Endothelial cell of umbilical vein (primary cell): ENCODE measurements at regions not wholly inside any gene's neighbourhood (a gene's known extent, or its start where the extent isn't known, plus 50 kb on each side); places are given as distances from the start of the nearest gene placed in this dataset.

Experiments
- BruUV-seq: library from RNA; stranded (reverse); fragments of 400-500 nt; replicated peaks from 2 replicates; lab custom pipeline; 2021; lab: Mats Ljungman, UMichigan
- CTCF ChIA-PET: fragments of 300-600, 350-600 bp; sonication (Branson Sonifier 250); formaldehyde crosslinking; loops from one replicate; lab custom pipeline; 2021; ENCODE audit warnings: antibody characterized with exemption, inconsistent platforms; lab: Charles Lee
- POLR2A ChIA-PET: fragments of 300-600, 350-600 bp; sonication (Branson Sonifier 250); formaldehyde crosslinking; loops from one replicate; lab custom pipeline; 2021; ENCODE audit warnings: antibody characterized with exemption, inconsistent platforms; lab: Charles Lee
- DNase-seq: peaks from one replicate; pipeline ENCODE4 v3.0.0-alpha.2; 2011; ENCODE audit warnings: low read depth, low spot score
- FAIRE-seq: peaks from 2 replicates; lab custom pipeline; 2011; peaks lifted over from hg19 to GRCh38; lab: Jason Lieb, UNC
- H2AFZ ChIP-seq: 2 replicates; pipeline ENCODE4 v1.6.0; 2012; ENCODE audit warnings: low read depth, low read length, control low read depth, inconsistent platforms
- H3K27ac ChIP-seq: 2 replicates; pipeline ENCODE4 v1.5.1; 2011; ENCODE audit warnings: low read depth, mild to moderate bottlenecking, control low read depth, low read length, moderate library complexity; ENCODE audit not compliant: insufficient read depth
- H3K27me3 ChIP-seq, 2 experiments: 2 replicates each; pipeline versions ENCODE4 v1.6.0 to v1.6.1; 2011; ENCODE audit warnings: low read length in 2 of 2, mixed read lengths in 1 of 2; ENCODE audit not compliant: control insufficient read depth in 2 of 2, insufficient read depth in 2 of 2
- H3K36me3 ChIP-seq, 2 experiments: 2 replicates in 1 of 2; 3 replicates in 1 of 2; pipeline ENCODE4 v1.5.1; 2011; ENCODE audit warnings: low read length in 2 of 2, mild to moderate bottlenecking in 1 of 2, moderate library complexity in 1 of 2; ENCODE audit not compliant: control insufficient read depth in 2 of 2, insufficient read depth in 2 of 2; ENCODE audit errors: extremely low read depth in 1 of 2
- H3K4me1 ChIP-seq: 3 replicates; pipeline ENCODE4 v1.5.1; 2011; ENCODE audit warnings: mild to moderate bottlenecking, low read length; ENCODE audit not compliant: control insufficient read depth, insufficient read depth; ENCODE audit errors: extremely low read depth
- H3K4me2 ChIP-seq: 2 replicates; pipeline ENCODE4 v1.6.1; 2011; ENCODE audit warnings: low read length, control low read depth, mixed read lengths; ENCODE audit not compliant: insufficient read depth
- H3K4me3 ChIP-seq, 3 experiments: fragments of 200-600 bp in 1 of 3; sonication (generic), shearing (Covaris generic) in 1 of 3; replicated peaks in 1 of 3; 2 replicates each; pipeline ENCODE4 v1.5.1; 2011 to 2016; ENCODE audit warnings: control low read depth in 3 of 3, low read length in 3 of 3, mild to moderate bottlenecking in 2 of 3, inconsistent platforms in 1 of 3, low read depth in 1 of 3, moderate library complexity in 1 of 3; ENCODE audit not compliant: insufficient read depth in 1 of 3
- H3K79me2 ChIP-seq: 2 replicates; pipeline ENCODE4 v1.6.0; 2012; ENCODE audit warnings: low read length, inconsistent platforms; ENCODE audit not compliant: control insufficient read depth, insufficient read depth
- H3K9ac ChIP-seq: replicated peaks from 2 replicates; pipeline ENCODE3; 2011; ENCODE audit warnings: low read length, control low read depth; ENCODE audit not compliant: insufficient read depth; ENCODE audit errors: extremely low read depth
- H3K9me1 ChIP-seq: replicated peaks from 3 replicates; pipeline ENCODE4 v1.6.0; 2011; ENCODE audit warnings: mild to moderate bottlenecking, low read length; ENCODE audit not compliant: control insufficient read depth, insufficient read depth; ENCODE audit errors: extremely low read depth
- H3K9me3 ChIP-seq: replicated peaks from 2 replicates; pipeline ENCODE4 v1.5.1; 2012; ENCODE audit warnings: low read length, inconsistent platforms; ENCODE audit not compliant: control insufficient read depth, insufficient read depth
- H4K20me1 ChIP-seq: replicated peaks from 2 replicates; pipeline ENCODE3; 2011; ENCODE audit warnings: mild to moderate bottlenecking, low read length; ENCODE audit not compliant: control insufficient read depth, insufficient read depth; ENCODE audit errors: extremely low read depth
- EZH2 ChIP-seq: IDR thresholded peaks from 2 replicates; pipeline ENCODE4 v1.6.1; 2012; ENCODE audit warnings: borderline replicate concordance, low read depth, mild to moderate bottlenecking, moderate library complexity, low read length, inconsistent platforms; ENCODE audit not compliant: severe bottlenecking
- FOS ChIP-seq: IDR thresholded peaks from 2 replicates; pipeline ENCODE4 v1.6.1; 2011; ENCODE audit warnings: mild to moderate bottlenecking, low read length, moderate library complexity, borderline replicate concordance; ENCODE audit not compliant: insufficient read depth
- GATA2 ChIP-seq: IDR thresholded peaks from 2 replicates; pipeline ENCODE4 v1.7.0; 2011; ENCODE audit warnings: low read depth, mild to moderate bottlenecking, moderate library complexity, mixed read lengths, low read length; ENCODE audit not compliant: insufficient read length, insufficient read depth
- JUN ChIP-seq: IDR thresholded peaks from 2 replicates; pipeline ENCODE4 v1.6.1; 2011; ENCODE audit warnings: borderline replicate concordance, low read depth; ENCODE audit not compliant: insufficient read length, insufficient read depth
- MYC ChIP-seq: IDR thresholded peaks from one replicate; pipeline ENCODE4 v1.6.1; 2011; ENCODE audit warnings: mild to moderate bottlenecking, low read depth, low read length
- POLR2AphosphoS5 ChIP-seq: IDR thresholded peaks from 2 replicates; pipeline ENCODE4 v1.6.1; 2012; ENCODE audit warnings: low read depth, mild to moderate bottlenecking, control low read depth, low read length, moderate library complexity; ENCODE audit not compliant: insufficient read depth
- dilution Hi-C: fragments of 300-500 bp; cut with MboI; formaldehyde crosslinking; loops from one replicate; pipeline ENCODE4 v1.15.0; 2019; ENCODE audit warnings: low sequenced_read_pairs; ENCODE audit not compliant: extremely low pct_ligation_motif_present
- intact Hi-C: fragments of 100-400 bp; cut with micrococcal nuclease; formaldehyde crosslinking; loops from one replicate; pipeline ENCODE4 v1.10.0; 2022
- TF ChIP-seq, protein P1 (sequence below), 2 donors: IDR thresholded peaks; 1 replicate in 1 of 2; 2 replicates in 1 of 2; pipeline ENCODE4 v1.5.1; 2011; ENCODE audit warnings: low read length in 2 of 2, mild to moderate bottlenecking in 2 of 2, moderate library complexity in 2 of 2, control low read depth in 1 of 2, inconsistent platforms in 1 of 2, low read depth in 1 of 2; ENCODE audit not compliant: insufficient read depth in 1 of 2; ENCODE audit errors: extremely low read depth in 1 of 2
- TF ChIP-seq, protein P2 (sequence below): IDR thresholded peaks from 2 replicates; pipeline ENCODE4 v1.6.1; 2011; ENCODE audit not compliant: insufficient read depth, insufficient read length

DNA sequence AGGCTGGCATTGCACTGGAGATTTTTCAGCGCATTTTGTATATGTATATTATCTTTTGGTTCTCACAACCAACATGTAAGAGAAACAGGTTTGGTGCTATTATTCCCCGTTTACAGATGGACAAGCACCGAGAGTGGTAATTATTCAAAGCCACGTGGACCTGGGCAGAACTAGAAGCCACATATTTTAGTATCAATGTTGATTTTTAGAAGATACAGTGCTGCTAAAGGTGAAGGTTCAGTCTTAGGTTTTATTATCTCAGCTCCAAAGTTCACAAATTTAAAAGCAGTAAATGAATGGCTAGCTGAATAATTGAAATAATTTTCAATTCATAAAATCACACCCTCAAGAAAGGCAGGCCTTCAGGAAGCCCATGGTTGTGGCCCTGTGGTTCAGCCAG lies 400.6 kb upstream of the ID2 start:
- CTCF ChIA-PET: no interaction called here
- Histone ChIP-seq H3K27ac (no peak overlapping the region), H3K9me1 (no peaks in the 10 kb centered on the region), H3K4me1 (no peaks in the 10 kb centered on the region), H2AFZ (no peak overlapping the region), H3K9me3 (peaks cover 2% of the 10 kb centered on the region), H3K79me2 (no peaks in the 10 kb centered on the region), H4K20me1 (no peaks in the 10 kb centered on the region), H3K36me3 (no peaks in the 10 kb centered on the region), H3K4me3 (no peak overlapping the region), H3K4me2 (no peak overlapping the region), H3K9ac (no peak overlapping the region), H3K27me3 (no peaks in the 10 kb centered on the region)
- BruUV-seq: no TSS peak
- FAIRE-seq: no peak
- intact Hi-C loops: no loop called here
- POLR2A ChIA-PET: no interaction called here
- dilution Hi-C loops: no loop called here
- DNase-seq: no peak
- TF ChIP-seq EZH2 (no peak), MYC (no peak), FOS (no peak)
- TF ChIP-seq, protein P1, sequence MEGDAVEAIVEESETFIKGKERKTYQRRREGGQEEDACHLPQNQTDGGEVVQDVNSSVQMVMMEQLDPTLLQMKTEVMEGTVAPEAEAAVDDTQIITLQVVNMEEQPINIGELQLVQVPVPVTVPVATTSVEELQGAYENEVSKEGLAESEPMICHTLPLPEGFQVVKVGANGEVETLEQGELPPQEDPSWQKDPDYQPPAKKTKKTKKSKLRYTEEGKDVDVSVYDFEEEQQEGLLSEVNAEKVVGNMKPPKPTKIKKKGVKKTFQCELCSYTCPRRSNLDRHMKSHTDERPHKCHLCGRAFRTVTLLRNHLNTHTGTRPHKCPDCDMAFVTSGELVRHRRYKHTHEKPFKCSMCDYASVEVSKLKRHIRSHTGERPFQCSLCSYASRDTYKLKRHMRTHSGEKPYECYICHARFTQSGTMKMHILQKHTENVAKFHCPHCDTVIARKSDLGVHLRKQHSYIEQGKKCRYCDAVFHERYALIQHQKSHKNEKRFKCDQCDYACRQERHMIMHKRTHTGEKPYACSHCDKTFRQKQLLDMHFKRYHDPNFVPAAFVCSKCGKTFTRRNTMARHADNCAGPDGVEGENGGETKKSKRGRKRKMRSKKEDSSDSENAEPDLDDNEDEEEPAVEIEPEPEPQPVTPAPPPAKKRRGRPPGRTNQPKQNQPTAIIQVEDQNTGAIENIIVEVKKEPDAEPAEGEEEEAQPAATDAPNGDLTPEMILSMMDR (IDR thresholded peaks at IDR 0.05; ENCODE audit: extremely low read depth in 1 of 2, insufficient read depth in 1 of 2, low read depth in 1 of 2, low read length in 2 of 2): no peak

GRCh38 chr2:8281950-8282857 lies 399.7 kb upstream of the ID2 start:
- intact Hi-C loops (no loop called here), dilution Hi-C loops (no loop called here)
- POLR2A ChIA-PET: no interaction called here
- Histone ChIP-seq H3K4me3 (no peak overlapping the region), H3K27me3 (no peaks in the 10 kb centered on the region), H2AFZ (no peak overlapping the region), H3K27ac (no peak overlapping the region), H3K9me1 (no peaks in the 10 kb centered on the region), H3K36me3 (no peaks in the 10 kb centered on the region), H3K4me1 (no peaks in the 10 kb centered on the region), H3K9me3 (peaks cover 2% of the 10 kb centered on the region), H3K79me2 (no peaks in the 10 kb centered on the region), H3K9ac (no peak overlapping the region), H3K4me2 (no peak overlapping the region), H4K20me1 (no peaks in the 10 kb centered on the region)
- FAIRE-seq (no peak), DNase-seq (no peak)
- CTCF ChIA-PET: no interaction called here
- TF ChIP-seq GATA2 (no peak), JUN (no peak), POLR2AphosphoS5 (no peak), FOS (no peak), EZH2 (no peak), MYC (no peak)
- TF ChIP-seq, protein P1 (IDR thresholded peaks at IDR 0.05; ENCODE audit: extremely low read depth in 1 of 2, insufficient read depth in 1 of 2, low read depth in 1 of 2, low read length in 2 of 2): no peak
- TF ChIP-seq, protein P2, sequence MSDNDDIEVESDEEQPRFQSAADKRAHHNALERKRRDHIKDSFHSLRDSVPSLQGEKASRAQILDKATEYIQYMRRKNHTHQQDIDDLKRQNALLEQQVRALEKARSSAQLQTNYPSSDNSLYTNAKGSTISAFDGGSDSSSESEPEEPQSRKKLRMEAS: no peak
- BruUV-seq: no TSS peak
